Peyer's patch (tissue), 4 donors: ENCODE measurements at regions not wholly inside any gene's neighbourhood (a gene's known extent, or its start where the extent isn't known, plus 50 kb on each side); places are given as distances from the start of the nearest gene placed in this dataset.

Experiments
- CTCF ChIP-seq, 6 experiments: fragments of 450-650 bp in 4 of 6; fragments of 200-600 bp in 2 of 6; sonication (generic) in 1 of 6; IDR thresholded peaks; one replicate each; pipeline ENCODE4 v1.5.1; 2017 to 2019; ENCODE audit warnings: antibody characterized with exemption in 6 of 6, mild to moderate bottlenecking in 3 of 6, moderate library complexity in 1 of 6
- POLR2A ChIP-seq, 2 donors: fragments of 450-650 bp; IDR thresholded peaks; one replicate each; pipeline ENCODE4 v1.5.1; 2017; ENCODE audit warnings: antibody characterized with exemption in 2 of 2, mild to moderate bottlenecking in 2 of 2, moderate library complexity in 2 of 2

GRCh38 chr14:97029800-97030199 is 232.6 kb downstream of the VRK1 start:
- TF ChIP-seq CTCF (IDR thresholded peaks at IDR 0.05) (no peak), POLR2A (IDR thresholded peaks at IDR 0.05) (no peak)
